UCSD-AML1 (cell line): ENCODE measurements at regions not wholly inside any gene's neighbourhood (a gene's known extent, or its start where the extent isn't known, plus 50 kb on each side); places are given as distances from the start of the nearest gene placed in this dataset.
"Not testable (repeated sequence)": the region's sequence is repeated elsewhere in the genome, so short reads cannot be mapped to it uniquely, and the experiment has no call there.

ENCODE experiments used
- DNase-seq: peaks from one replicate; lab custom pipeline; 2025; ENCODE audit not compliant: unreplicated experiment; lab: John Stamatoyannopoulos, UW

DNA sequence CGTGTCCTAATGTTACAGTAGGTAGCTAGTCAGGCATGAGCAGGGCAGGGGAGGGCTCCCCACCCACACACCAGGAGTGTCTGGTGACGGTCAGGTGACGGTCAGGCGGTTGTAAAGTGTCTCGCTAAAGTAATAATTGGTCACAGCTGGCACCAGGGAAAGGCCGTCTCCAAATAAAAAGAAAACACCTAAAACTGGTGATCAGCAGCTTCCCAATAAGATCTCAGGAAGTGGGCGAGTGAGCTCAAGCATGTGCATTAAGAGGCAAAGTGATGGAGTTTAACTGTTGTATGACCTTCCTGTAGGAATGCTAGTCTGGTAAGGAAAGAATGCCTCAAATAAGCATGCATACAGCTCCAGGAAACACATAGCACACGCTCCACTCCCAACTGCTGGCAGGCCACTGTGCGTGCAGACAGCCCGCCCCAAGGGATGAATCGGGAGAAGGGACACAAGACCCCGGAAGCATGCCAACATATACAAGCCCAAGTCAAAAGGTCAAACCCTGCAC lies 177.1 kb downstream of the RNF144A start:
- no peak for DNase-seq

DNA sequence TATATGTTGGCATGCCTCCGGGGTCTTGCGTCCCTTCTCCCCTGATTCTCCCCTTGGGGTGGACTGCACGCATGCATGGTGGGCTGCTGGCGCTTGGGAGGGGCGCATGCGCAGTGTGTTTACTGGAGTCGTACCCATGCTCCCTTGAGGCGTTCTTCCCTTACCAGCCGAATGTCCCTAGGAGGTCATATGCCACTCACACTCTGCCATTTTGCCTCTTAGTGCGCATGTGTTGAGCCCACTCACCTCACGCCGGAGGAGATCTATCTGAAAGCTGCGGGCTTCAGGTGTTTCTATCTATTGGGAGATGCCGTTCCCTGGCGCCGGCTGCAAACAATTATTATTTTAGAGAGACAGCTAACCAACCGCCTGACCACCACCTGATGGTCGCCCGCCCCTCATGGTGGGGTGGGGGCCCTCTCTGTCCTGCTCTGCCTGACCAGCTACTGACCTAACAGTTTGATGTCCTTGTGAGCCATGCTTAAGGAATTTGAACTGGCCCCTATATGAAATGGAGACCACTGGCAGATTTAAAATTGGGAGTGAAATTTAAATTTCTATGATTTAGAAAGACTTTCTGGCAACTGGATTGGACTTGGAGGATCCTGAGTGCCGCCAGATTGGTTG lies 179.6 kb downstream of the RNF144A start:
- DNase-seq, result no peak

DNA sequence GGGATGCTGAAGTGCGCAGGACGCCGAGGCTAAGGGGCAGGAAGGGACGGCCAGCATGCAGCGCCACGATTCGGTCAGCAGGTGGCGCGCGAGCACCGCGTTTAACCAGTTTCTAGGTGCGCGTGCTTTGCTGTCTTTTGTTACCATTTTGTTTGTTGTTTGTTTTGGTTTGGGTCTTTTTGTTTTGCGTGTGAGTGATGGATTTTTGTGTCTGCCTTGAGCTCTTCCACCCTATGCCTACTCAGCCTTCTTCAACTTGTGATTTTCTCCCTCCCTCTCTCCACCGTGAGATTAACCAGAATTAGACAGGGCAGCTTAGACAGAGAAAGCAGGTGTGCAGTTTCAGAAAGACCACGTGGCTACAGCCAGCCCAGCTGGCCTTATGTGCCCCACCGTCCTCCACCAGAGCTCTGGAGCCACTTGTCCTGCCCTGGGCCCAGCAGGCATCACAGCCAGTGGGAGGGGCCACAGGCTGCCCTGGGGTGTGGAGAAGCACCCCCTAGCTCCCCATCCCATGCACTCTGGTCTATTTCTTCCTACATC lies 180.2 kb downstream of the RNF144A start:
- peak; percentile 71 for DNase-seq

DNA sequence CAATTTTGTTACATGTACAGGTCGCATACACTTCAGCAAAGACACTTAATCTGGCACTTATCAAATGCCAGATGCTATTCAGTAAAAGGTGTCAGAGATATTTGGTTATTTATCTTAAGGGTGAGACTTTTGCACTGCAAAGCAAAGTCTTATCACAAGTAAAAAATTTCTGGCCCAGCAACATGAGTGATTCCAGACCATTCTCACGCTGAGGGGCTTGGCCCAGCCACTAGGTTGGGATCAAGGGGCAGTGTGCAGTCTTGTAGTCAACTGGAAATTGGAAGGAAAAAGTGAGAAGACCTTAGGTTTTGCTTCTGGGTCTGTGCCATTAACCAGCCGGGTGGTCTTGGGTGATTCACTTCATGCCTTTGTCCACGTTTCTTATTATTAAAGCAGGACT lies 181.6 kb downstream of the RNF144A start:
- no peak for DNase-seq

GRCh38 chr2:7099687-7100086 lies 182.5 kb downstream of the RNF144A start:
- DNase-seq, result not testable (repeated sequence)

DNA sequence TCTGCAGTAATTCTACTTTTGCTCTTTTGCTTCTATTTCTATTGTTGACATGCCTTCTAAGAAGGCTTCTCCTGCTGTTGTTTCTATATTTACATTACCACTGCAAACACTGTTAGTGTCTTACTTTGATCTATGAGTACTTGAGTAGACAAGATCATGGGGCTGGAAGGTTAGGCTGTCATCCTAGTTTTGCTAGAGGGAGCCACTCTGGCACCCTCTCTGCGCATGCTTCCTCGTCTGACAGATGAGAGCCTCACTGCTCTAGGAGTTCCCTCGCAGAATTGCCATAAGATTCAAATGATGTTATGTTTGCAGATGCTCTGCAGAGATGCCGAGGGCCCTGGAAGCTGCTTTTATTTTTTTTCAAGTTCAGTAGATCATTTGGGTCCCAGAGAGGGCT lies 185.6 kb downstream of the RNF144A start:
- no peak for DNase-seq

- DNase-seq, result no peak
These were observed 191.8 kb downstream of the RNF144A start for GRCh38 chr2:7108792-7109532.

- DNase-seq, result no peak
These were observed 192.3 kb downstream of the RNF144A start for GRCh38 chr2:7109533-7109885.

GRCh38 chr2:7111626-7112025 lies 194.4 kb downstream of the RNF144A start:
- no peak for DNase-seq

GRCh38 chr2:7115364-7115763 lies 198.2 kb downstream of the RNF144A start:
- DNase-seq, result no peak

- no peak for DNase-seq
These were observed 198.7 kb downstream of the RNF144A start for GRCh38 chr2:7115906-7116305.

GRCh38 chr2:7116511-7116910 lies 199.3 kb downstream of the RNF144A start:
- DNase-seq, result no peak

- no peak for DNase-seq
These were observed 199.9 kb downstream of the RNF144A start for GRCh38 chr2:7117076-7117475.

DNA sequence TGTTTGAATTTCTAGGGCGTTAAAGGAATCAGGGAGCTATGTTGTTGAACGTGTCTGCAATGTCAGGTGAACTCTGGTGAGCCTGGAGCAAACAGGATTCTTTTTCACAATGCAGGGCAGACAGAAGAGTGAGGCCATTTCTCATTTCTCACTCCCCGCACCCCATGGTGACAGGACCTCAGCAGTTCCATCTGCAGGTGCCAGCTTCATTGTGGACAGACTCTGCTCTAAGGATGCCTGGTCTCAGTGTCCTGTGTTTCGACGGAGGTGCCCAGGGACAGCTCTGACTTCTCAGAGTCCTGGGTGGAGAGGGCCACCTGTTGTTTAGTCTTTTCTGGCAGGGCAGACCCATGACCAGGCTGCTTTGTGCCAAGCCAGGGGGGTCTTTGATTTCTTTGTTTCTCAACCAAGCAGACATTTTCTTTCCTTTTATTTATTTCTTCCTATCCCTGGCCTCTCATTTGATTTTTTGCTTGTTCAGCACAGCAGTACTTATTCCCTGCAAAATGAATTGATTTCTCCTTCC lies 201.5 kb downstream of the RNF144A start:
- no peak for DNase-seq

DNA sequence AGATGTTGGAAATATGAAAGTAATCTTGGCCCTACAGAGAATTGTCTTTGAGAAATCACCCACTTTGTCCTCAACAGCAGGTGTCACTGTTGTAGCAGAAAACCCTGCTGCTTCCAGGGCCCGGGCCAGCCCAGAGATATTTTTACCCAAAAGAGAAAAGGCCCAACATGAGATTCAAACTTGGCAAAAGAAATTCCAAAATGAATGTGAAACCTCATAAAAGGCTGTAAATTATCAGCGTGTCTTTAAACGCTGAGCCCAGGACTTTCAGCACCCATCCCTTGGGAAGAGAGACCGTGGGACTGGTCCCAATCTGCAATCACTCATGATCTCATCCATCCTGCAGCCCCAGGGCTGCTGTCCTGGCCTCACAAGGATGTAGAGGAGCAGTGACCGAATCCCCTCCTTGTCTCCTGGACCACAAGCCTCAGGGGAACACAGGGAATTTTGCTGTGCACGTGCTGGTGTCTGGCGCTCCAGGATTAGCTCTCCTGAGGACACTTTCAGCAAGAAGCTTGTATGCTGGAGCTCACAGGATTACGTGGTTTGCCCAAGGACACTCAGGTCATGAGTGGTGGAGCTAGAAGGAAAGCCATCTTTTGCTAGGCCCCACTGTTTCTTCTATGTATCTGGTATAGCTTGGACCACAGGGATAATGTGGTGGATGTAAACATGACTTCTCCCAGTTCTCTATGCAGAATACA lies 202.1 kb downstream of the RNF144A start:
- DNase-seq, result no peak

- DNase-seq, result no peak
These were observed 204.6 kb downstream of the RNF144A start for GRCh38 chr2:7121851-7122250.

- no peak for DNase-seq
These were observed 209.9 kb downstream of the RNF144A start for GRCh38 chr2:7127156-7127555.

DNA sequence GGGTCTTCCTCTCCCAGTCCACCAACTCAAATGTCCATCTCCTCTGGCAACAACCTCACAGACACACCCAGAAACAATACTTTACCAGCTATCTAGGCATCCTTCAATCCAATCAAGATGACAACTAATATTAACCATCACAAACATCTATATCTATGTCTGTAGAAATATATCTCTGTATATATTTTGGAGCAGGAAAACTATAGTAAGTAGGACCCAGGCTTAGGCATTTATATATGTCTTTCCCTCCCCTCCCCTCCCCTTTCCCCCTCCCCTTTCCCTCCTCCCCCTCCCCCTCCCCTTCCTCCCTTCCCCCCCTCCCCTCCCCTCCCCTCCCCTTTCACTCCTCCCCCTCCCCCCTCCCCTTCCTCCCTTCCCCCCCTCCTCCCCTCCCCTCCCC lies 210.5 kb downstream of the RNF144A start:
- no peak for DNase-seq

GRCh38 chr2:7131261-7131660 lies 214.0 kb downstream of the RNF144A start:
- no peak for DNase-seq

- DNase-seq, result no peak
These were observed 215.5 kb downstream of the RNF144A start for GRCh38 chr2:7132753-7133152.

GRCh38 chr2:7133521-7133920 lies 216.3 kb downstream of the RNF144A start:
- DNase-seq, result peak; percentile 19

DNA sequence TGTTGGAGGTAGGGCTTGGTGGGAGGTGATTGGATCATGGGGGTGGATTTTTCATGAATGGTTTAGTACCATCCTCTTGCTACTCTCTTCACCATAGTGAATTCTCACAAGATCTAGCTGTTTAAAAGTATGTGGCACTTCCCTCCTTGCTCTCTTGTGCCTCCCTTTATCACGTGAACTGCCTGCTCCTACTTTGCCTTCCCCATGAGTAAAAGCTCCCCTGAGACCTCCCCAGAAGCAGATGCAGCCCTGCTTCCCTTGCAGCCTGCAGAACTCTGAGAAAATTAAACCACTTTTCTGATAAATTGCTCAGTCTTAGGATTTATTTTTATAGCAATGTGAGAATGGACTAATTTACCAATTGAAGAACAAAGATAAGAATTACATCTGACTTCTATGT lies 223.1 kb downstream of the RNF144A start:
- DNase-seq, result no peak
